HCT116 (cell line): ENCODE measurements at regions not wholly inside any gene's neighbourhood (a gene's known extent, or its start where the extent isn't known, plus 50 kb on each side); places are given as distances from the start of the nearest gene placed in this dataset.

Experiments
- ATAC-seq: fragments of 200-7000 bp; cut with Tn5 transposase; 2 replicates; pipeline ENCODE4 v1.9.1; 2020; ENCODE audit warnings: mild to moderate bottlenecking, moderate library complexity
- BruUV-seq: library from RNA; stranded (reverse); fragments of 400-500 nt; replicated peaks from 2 replicates; lab custom pipeline; 2021; lab: Mats Ljungman, UMichigan
- CTCF ChIA-PET: fragments of 300-600 bp; sonication (Branson Sonifier 250); formaldehyde crosslinking; loops from one replicate; lab custom pipeline; 2021; ENCODE audit warnings: antibody characterized with exemption; lab: Charles Lee
- POLR2A ChIA-PET: fragments of 300-600, 350-600 bp; sonication (Branson Sonifier 250); formaldehyde crosslinking; loops from one replicate; lab custom pipeline; 2021; ENCODE audit warnings: antibody characterized with exemption; lab: Charles Lee
- RAD21 ChIA-PET, 2 experiments: fragments of 300-600 bp; sonication (Branson Sonifier 250); formaldehyde crosslinking; loops; one replicate each; lab custom pipeline; 2023; ENCODE audit warnings: low total read pairs in 2 of 2; ENCODE audit not compliant: uncharacterized antibody in 2 of 2, unreplicated experiment in 2 of 2, low non-redundant PET in 1 of 2; lab: Charles Lee
- DNase-seq: peaks from one replicate; pipeline ENCODE4 v3.0.0-alpha.2; 2010; ENCODE audit warnings: low read depth, low spot score
- H2AFZ ChIP-seq: fragments of 200-600 bp; shearing (Covaris generic), sonication (generic); 2 replicates; pipeline ENCODE4 v1.6.1; 2017; ENCODE audit warnings: low read depth, mixed run types, mixed read lengths, antibody characterized with exemption, low read length; ENCODE audit not compliant: poor library complexity, severe bottlenecking
- H3K27ac ChIP-seq: 2 replicates; pipeline ENCODE4 v1.5.1; 2012; ENCODE audit warnings: low read depth, low read length
- H3K27me3 ChIP-seq: fragments of 200-600 bp; sonication (generic); 2 replicates; pipeline ENCODE4 v1.6.1; 2016; ENCODE audit warnings: mixed run types, low read length, mixed read lengths; ENCODE audit not compliant: insufficient read depth
- H3K36me3 ChIP-seq, 2 experiments: fragments of 200-500 bp in 1 of 2; fragments of 200-600 bp in 1 of 2; sonication (Bioruptor generic) in 1 of 2; sonication (generic) in 1 of 2; 2 replicates each; pipeline versions ENCODE4 v1.5.1 to v1.6.1; 2014 to 2016; ENCODE audit warnings: low read length in 2 of 2, inconsistent platforms in 1 of 2, mixed read lengths in 1 of 2, mixed run types in 1 of 2; ENCODE audit not compliant: insufficient read depth in 2 of 2, control insufficient read depth in 1 of 2
- H3K4me1 ChIP-seq, 2 experiments: fragments of 200-600 bp in 1 of 2; sonication (generic) in 1 of 2; 2 replicates each; pipeline versions ENCODE4 v1.5.1 to v1.6.1; 2012 to 2017; ENCODE audit warnings: low read length in 2 of 2, inconsistent platforms in 1 of 2, mild to moderate bottlenecking in 1 of 2, mixed read lengths in 1 of 2, mixed run types in 1 of 2, moderate library complexity in 1 of 2; ENCODE audit not compliant: insufficient read depth in 2 of 2, control insufficient read depth in 1 of 2
- H3K4me2 ChIP-seq: fragments of 200-600 bp; sonication (generic); 2 replicates; pipeline ENCODE4 v1.6.1; 2017; ENCODE audit warnings: mixed run types, low read length, mixed read lengths
- H3K4me3 ChIP-seq, 2 experiments: fragments of 200-600 bp in 1 of 2; sonication (generic) in 1 of 2; replicated peaks in 1 of 2; 2 replicates each; pipeline ENCODE4 v1.5.1; 2011 to 2016; ENCODE audit warnings: low read length in 2 of 2, control low read depth in 1 of 2, low read depth in 1 of 2, mild to moderate bottlenecking in 1 of 2, mixed read lengths in 1 of 2, mixed run types in 1 of 2
- H3K79me2 ChIP-seq: fragments of 200-600 bp; sonication (generic); 2 replicates; pipeline ENCODE4 v1.6.1; 2017; ENCODE audit warnings: mild to moderate bottlenecking, mixed run types, low read length, moderate library complexity, mixed read lengths; ENCODE audit not compliant: insufficient read depth
- H3K9ac ChIP-seq: fragments of 200-600 bp; sonication (generic); 2 replicates; pipeline ENCODE4 v1.6.1; 2016; ENCODE audit warnings: low read length, mixed read lengths
- H3K9me2 ChIP-seq: fragments of 200-600 bp; sonication (generic), shearing (Covaris generic); 2 replicates; pipeline ENCODE4 v1.6.1; 2017; ENCODE audit warnings: mixed run types, mild to moderate bottlenecking, moderate library complexity; ENCODE audit not compliant: insufficient read depth
- H3K9me3 ChIP-seq, 2 experiments: fragments of 200-500 bp in 1 of 2; fragments of 200-600 bp in 1 of 2; sonication (Bioruptor generic) in 1 of 2; sonication (generic) in 1 of 2; 2 replicates each; pipeline ENCODE4 v1.6.1; 2014 to 2017; ENCODE audit warnings: low read length in 2 of 2, mixed read lengths in 2 of 2, inconsistent platforms in 1 of 2, low read depth in 1 of 2, mild to moderate bottlenecking in 1 of 2, mixed run types in 1 of 2, moderate library complexity in 1 of 2; ENCODE audit not compliant: control insufficient read depth in 1 of 2, insufficient read depth in 1 of 2
- H4K20me1 ChIP-seq: fragments of 200-600 bp; sonication (generic), shearing (Covaris generic); 2 replicates; pipeline ENCODE4 v1.6.1; 2017; ENCODE audit warnings: mixed run types, mild to moderate bottlenecking, moderate library complexity; ENCODE audit not compliant: insufficient read depth
- EGR1 ChIP-seq: IDR thresholded peaks from 2 replicates; pipeline ENCODE4 v1.6.1; 2012; ENCODE audit warnings: low read depth
- FOSL1 ChIP-seq: IDR thresholded peaks from 2 replicates; pipeline ENCODE4 v1.6.1; 2012; ENCODE audit warnings: low read depth
- TCF7L2 ChIP-seq: IDR thresholded peaks from 2 replicates; pipeline ENCODE4 v1.7.0; 2011; ENCODE audit warnings: borderline replicate concordance, inconsistent platforms; ENCODE audit not compliant: insufficient read depth, insufficient read length; ENCODE audit errors: extremely low read depth
- ZBTB33 ChIP-seq: IDR thresholded peaks from 2 replicates; pipeline ENCODE4 v1.6.1; 2011; ENCODE audit warnings: mild to moderate bottlenecking, low read length, moderate library complexity; ENCODE audit not compliant: insufficient replicate concordance; ENCODE audit errors: extremely low read depth
- intact Hi-C: fragments of 100-400 bp; cut with micrococcal nuclease; formaldehyde crosslinking; loops from 2 replicates; pipeline ENCODE4 v1.10.0; 2022
- TF ChIP-seq, protein P1 (sequence below): IDR thresholded peaks from 2 replicates; pipeline ENCODE4 v1.6.1; 2012; ENCODE audit warnings: low read depth

- H3K9me3 ChIP-seq = no peaks in the 10 kb centered on the region
- H3K36me3 ChIP-seq = no peaks in the 10 kb centered on the region
- no peak overlapping the region for H3K4me3 ChIP-seq
- H3K4me1 ChIP-seq = no peaks in the 10 kb centered on the region
- no TSS peak for BruUV-seq
- DNase-seq = no peak
- intact Hi-C loops = no loop called here
- no peak overlapping the region for H3K9ac ChIP-seq
- ChIA-PET RAD21 (no interaction called here), CTCF (no interaction called here), POLR2A (no interaction called here)
- no peak for ATAC-seq
- TF ChIP-seq, protein P1, sequence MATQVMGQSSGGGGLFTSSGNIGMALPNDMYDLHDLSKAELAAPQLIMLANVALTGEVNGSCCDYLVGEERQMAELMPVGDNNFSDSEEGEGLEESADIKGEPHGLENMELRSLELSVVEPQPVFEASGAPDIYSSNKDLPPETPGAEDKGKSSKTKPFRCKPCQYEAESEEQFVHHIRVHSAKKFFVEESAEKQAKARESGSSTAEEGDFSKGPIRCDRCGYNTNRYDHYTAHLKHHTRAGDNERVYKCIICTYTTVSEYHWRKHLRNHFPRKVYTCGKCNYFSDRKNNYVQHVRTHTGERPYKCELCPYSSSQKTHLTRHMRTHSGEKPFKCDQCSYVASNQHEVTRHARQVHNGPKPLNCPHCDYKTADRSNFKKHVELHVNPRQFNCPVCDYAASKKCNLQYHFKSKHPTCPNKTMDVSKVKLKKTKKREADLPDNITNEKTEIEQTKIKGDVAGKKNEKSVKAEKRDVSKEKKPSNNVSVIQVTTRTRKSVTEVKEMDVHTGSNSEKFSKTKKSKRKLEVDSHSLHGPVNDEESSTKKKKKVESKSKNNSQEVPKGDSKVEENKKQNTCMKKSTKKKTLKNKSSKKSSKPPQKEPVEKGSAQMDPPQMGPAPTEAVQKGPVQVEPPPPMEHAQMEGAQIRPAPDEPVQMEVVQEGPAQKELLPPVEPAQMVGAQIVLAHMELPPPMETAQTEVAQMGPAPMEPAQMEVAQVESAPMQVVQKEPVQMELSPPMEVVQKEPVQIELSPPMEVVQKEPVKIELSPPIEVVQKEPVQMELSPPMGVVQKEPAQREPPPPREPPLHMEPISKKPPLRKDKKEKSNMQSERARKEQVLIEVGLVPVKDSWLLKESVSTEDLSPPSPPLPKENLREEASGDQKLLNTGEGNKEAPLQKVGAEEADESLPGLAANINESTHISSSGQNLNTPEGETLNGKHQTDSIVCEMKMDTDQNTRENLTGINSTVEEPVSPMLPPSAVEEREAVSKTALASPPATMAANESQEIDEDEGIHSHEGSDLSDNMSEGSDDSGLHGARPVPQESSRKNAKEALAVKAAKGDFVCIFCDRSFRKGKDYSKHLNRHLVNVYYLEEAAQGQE = no peak
- no peak for TF ChIP-seq EGR1
- no peak for TF ChIP-seq ZBTB33
- TF ChIP-seq FOSL1 = no peak
- no peak for TF ChIP-seq TCF7L2
- no peak overlapping the region for H3K4me2 ChIP-seq
- no peaks in the 10 kb centered on the region for H3K27me3 ChIP-seq
- no peaks in the 10 kb centered on the region for H3K79me2 ChIP-seq
- H2AFZ ChIP-seq = no peak overlapping the region
- H3K27ac ChIP-seq = no peak overlapping the region
- no peaks in the 10 kb centered on the region for H4K20me1 ChIP-seq
- no peaks in the 10 kb centered on the region; the same call in 1 of the 2 replicates for H3K9me2 ChIP-seq
These were observed 206.5 kb upstream of the ZFP42 start for GRCh38 chr4:187789078-187789477.
